ENCODE measurements at regions not wholly inside any gene's neighbourhood (a gene's known extent, or its start where the extent isn't known, plus 50 kb on each side); places are given as distances from the start of the nearest gene placed in this dataset.
A peak's percentile ranks its signal among the peaks of the same experiment; 100 is the strongest.

- no peak for DNase-seq (ENCODE audit: low spot score)
Measured at GRCh38 chr11:32531528-32531927, 52.1 kb upstream of the EIF3M start.

- DNase-seq (ENCODE audit: low spot score): no peak
Measured at GRCh38 chr11:32529994-32530588, 53.5 kb upstream of the EIF3M start.

- no peak for DNase-seq (ENCODE audit: low spot score)
Measured at GRCh38 chr11:32527261-32528175, 56.1 kb upstream of the EIF3M start.

- no peak for DNase-seq (ENCODE audit: low spot score)
Measured at GRCh38 chr11:32526760-32527159, 56.9 kb upstream of the EIF3M start.

DNA sequence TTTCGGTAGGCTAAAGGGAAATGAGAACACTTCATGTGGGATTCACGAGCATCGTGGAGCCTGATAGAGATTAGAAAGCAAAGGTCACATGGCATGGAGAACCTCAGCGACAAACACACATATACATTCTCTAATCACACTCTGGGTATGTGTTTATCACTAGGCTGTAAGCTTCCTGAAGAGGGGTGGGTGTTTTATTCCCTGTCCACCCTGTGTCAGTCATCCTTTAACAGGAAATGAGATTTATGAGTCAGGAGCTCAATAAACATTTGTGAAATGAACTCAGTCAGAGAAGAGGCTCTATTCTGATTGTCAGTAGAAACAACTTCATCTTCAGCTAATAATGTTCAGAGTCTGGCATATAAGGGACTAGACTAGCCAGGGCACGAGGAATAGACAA, 71.7 kb upstream of the EIF3M start:
- DNase-seq (ENCODE audit: low spot score): no peak

- no peak for DNase-seq (ENCODE audit: low spot score)
Measured at GRCh38 chr11:32510039-32510438, 73.6 kb upstream of the EIF3M start.

DNA sequence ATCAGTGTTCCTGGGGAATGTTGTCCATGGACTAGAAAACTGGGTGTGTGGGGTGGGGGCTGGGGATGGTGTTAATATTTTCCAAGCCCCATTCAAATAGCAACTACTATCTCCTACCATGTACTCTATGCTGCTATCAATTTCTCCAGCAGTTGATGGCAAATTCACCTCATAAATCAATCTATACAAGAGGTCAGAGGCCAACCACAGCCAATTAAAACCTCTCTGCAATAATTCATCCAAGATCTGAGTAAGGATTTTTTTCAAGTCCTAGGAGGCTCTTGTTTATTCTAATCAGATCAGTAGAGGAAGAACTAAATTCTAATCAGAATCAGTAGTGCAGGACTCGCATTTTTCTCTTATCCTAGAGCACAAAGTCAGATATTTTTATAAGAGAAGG, 73.4 kb upstream of the WT1 start:
- no peak for DNase-seq (ENCODE audit: low spot score)

DNA sequence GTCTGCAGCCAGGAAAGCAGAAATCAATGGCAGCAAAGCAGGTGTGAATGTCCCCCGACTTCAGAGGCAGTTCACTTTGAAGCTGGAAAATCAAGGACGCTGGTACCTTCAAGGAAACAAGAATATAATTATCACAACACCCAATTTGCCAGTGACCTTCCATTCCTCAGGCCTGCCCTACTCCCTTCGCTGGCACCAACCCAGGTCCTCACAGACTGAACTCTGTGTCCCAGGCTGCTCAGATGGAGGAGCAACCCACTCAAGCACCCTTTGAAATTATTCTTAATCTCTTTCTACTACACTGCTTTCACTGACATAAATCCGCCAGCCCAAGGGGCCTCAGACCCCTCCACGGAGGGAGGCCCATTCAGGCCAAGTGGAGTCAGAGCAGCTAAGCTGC, 64.7 kb upstream of the WT1 start:
- DNase-seq (ENCODE audit: low spot score): no peak

DNA sequence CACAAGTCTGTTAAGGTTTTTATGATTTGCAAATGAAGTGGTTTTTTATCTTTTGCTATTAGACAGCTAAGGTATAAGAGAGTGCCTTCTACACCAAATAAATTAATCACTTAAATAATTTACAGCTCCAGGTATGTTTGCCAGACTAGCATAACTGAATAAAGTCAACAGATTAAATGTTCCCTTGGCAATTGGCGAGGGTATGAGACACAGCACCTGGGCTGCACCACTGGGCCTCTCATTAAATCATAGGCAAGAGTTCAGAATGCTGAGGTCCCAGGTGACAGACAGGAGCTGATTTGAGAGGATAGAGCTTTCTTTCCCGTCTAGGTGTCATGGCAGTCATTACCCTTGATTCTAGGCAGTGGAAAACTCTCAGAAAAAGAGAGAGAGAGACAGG, 62.6 kb upstream of the WT1 start:
- DNase-seq (ENCODE audit: low spot score): no peak

DNA sequence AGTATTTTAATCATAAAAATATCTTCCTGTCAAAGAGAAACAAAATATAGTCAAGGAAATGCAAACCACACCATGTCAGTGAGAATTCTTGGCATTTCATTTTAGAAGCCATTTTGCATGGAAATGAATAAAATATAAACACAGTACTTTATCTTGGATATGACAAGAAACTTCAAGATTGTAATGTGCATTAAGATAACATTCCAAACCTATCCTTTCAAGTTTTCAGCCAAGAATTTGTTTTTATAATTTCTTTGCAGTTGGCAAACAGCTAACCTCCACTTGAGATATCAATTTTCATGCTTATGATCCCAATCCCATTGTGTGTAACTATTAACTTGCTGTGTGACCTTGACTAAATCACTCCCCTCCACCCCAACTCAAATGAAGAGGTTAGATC, 59.3 kb upstream of the WT1 start:
- DNase-seq (ENCODE audit: low spot score): no peak

DNA sequence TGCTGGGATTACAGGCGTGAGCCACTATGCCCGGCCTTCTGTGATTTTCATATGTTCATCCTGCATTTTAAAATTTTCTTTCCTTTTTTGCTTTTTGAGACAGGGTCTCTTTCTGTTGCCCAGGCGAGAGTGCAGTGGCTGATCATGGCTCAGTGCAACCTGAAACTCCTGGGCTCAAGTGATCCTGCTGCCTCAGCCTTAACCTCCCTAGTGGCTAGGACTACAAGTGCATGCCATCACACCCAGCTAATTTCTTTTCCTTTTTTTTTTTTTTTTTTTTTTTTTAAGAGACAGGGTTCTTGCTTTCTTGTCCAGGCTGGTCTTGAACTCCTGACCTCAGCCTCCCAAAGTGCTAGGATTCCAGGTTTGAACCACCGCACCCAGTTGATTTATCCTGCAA, 54.1 kb upstream of the WT1 start:
- DNase-seq (ENCODE audit: low spot score): no peak

DNA sequence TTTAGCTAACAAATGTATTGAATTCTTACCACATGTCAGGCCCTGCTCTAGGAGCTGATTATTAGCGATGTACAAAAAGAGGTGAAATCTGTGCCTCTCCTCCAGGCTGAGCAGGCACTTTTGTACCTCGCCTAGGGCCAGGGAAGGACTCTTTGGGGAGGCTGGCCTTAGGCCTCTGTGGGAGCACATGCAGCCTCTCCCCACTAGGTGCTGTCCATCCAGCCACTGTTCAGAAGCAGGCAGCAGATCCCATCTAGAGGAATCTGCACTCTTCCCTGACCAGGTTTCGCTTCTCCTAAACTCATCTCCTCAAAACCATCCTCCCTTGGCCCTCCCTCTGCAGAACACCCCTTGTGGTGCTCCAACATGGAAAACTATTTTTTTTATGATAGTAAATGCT, 51.9 kb upstream of the WT1 start:
- DNase-seq (ENCODE audit: low spot score): peak; percentile 40

DNA sequence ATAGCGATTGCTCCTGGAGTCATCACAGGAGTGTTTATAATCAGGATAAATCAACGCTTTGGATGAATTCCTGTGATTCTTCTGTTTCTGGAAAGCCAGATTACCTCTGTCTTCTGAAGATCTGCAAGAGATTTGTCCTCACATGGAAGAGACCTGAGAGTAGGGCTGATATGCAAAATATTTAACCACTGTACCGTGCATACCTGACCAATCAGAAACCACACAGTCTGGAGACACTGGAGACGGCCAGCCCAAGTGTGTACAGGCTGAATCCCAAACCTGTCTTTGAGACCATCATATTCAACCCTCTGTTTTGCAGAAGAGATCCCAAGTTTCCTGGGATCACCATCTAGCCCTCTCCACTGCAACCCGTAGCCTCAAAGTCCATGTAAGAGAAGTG, 50.4 kb upstream of the WT1 start:
- DNase-seq (ENCODE audit: low spot score): no peak

Data from D341Med (cell line).